ENCODE measurements at regions not wholly inside any gene's neighbourhood (a gene's known extent, or its start where the extent isn't known, plus 50 kb on each side); places are given as distances from the start of the nearest gene placed in this dataset.

DNA sequence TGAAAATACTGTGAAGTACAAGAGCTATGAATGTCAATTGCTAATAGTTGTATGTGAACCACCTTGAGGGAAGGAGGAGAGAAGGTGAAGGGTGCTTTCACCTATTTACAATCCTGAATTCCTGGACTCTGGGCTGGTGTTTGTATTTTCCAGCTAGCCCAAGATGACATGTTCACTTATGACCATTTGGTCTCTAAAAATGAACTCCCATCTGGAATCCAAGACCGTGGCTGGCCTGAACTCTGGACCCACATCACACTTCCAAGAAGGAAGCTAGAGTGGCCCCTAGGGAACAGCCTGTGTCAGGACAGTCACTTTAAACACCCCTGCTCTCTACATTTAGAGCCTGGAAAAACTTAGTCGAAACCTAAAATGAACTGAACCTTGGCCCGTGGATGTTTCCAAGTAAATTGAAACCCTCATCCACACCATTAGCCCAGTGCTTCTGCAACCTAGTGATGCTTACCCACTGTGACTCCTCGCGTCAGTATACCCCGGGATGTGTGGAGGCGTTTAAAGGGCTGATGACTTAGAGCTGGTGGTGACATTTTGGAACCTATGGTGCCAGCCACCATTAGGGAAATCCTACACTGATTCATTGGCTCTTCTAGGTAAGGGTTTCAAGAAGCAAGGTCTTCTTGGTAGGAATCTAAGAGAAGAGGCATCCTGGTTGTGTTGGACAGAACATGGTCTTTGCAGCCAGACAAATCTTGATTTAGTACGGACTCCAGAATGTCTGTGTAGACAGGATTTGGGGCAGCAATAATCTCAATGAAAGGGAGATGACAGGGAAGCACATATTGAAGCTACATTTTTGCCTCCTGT lies 171.5 kb upstream of the IRF2BP2 start (continued):
- TF ChIP-seq, protein P1, sequence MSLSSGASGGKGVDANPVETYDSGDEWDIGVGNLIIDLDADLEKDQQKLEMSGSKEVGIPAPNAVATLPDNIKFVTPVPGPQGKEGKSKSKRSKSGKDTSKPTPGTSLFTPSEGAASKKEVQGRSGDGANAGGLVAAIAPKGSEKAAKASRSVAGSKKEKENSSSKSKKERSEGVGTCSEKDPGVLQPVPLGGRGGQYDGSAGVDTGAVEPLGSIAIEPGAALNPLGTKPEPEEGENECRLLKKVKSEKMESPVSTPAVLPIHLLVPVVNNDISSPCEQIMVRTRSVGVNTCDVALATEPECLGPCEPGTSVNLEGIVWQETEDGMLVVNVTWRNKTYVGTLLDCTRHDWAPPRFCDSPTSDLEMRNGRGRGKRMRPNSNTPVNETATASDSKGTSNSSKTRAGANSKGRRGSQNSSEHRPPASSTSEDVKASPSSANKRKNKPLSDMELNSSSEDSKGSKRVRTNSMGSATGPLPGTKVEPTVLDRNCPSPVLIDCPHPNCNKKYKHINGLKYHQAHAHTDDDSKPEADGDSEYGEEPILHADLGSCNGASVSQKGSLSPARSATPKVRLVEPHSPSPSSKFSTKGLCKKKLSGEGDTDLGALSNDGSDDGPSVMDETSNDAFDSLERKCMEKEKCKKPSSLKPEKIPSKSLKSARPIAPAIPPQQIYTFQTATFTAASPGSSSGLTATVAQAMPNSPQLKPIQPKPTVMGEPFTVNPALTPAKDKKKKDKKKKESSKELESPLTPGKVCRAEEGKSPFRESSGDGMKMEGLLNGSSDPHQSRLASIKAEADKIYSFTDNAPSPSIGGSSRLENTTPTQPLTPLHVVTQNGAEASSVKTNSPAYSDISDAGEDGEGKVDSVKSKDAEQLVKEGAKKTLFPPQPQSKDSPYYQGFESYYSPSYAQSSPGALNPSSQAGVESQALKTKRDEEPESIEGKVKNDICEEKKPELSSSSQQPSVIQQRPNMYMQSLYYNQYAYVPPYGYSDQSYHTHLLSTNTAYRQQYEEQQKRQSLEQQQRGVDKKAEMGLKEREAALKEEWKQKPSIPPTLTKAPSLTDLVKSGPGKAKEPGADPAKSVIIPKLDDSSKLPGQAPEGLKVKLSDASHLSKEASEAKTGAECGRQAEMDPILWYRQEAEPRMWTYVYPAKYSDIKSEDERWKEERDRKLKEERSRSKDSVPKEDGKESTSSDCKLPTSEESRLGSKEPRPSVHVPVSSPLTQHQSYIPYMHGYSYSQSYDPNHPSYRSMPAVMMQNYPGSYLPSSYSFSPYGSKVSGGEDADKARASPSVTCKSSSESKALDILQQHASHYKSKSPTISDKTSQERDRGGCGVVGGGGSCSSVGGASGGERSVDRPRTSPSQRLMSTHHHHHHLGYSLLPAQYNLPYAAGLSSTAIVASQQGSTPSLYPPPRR (CRISPR knock-in tag; IDR thresholded peaks at IDR 0.05; ENCODE audit: borderline replicate concordance): no peak; the same call in 1 of the 2 replicates
- TF ChIP-seq ZNF781 (CRISPR knock-in tag; IDR thresholded peaks at IDR 0.05; ENCODE audit: borderline replicate concordance, not compliant biosample characterization) (peak; percentile 47), ZNF670 (CRISPR knock-in tag; IDR thresholded peaks at IDR 0.05; ENCODE audit: borderline replicate concordance) (no peak), TBL1XR1 (IDR thresholded peaks at IDR 0.05; ENCODE audit: borderline replicate concordance, low read length, partially characterized antibody) (no peak), NR2C2 (CRISPR knock-in tag; IDR thresholded peaks at IDR 0.05; ENCODE audit: borderline replicate concordance) (no peak), MIER2 (CRISPR knock-in tag; IDR thresholded peaks at IDR 0.05) (0 out of 2 replicates have a peak, but pooled peaks have one; percentile 44), ZNF367 (CRISPR knock-in tag; IDR thresholded peaks at IDR 0.05; ENCODE audit: borderline replicate concordance) (no peak), ZNF3 (CRISPR knock-in tag; IDR thresholded peaks at IDR 0.05) (no peak), MBD4 (IDR thresholded peaks at IDR 0.05; ENCODE audit: borderline replicate concordance, low read length) (no peak), GATAD2A (CRISPR knock-in tag; IDR thresholded peaks at IDR 0.05) (peak; percentile 65), MZF1 (CRISPR knock-in tag; IDR thresholded peaks at IDR 0.05; ENCODE audit: borderline replicate concordance) (no peak), RORA (CRISPR knock-in tag; IDR thresholded peaks at IDR 0.05) (no peak), ASH2L (IDR thresholded peaks at IDR 0.05; ENCODE audit: insufficient read length, low read depth, low read length) (no peak), ZNF776 (CRISPR knock-in tag; IDR thresholded peaks at IDR 0.05) (no peak), RAD51 (IDR thresholded peaks at IDR 0.05; ENCODE audit: borderline replicate concordance) (no peak), ZNF850 (CRISPR knock-in tag; conservative IDR thresholded peaks at IDR 0.05) (no peak)
- TF ChIP-seq, protein P2, sequence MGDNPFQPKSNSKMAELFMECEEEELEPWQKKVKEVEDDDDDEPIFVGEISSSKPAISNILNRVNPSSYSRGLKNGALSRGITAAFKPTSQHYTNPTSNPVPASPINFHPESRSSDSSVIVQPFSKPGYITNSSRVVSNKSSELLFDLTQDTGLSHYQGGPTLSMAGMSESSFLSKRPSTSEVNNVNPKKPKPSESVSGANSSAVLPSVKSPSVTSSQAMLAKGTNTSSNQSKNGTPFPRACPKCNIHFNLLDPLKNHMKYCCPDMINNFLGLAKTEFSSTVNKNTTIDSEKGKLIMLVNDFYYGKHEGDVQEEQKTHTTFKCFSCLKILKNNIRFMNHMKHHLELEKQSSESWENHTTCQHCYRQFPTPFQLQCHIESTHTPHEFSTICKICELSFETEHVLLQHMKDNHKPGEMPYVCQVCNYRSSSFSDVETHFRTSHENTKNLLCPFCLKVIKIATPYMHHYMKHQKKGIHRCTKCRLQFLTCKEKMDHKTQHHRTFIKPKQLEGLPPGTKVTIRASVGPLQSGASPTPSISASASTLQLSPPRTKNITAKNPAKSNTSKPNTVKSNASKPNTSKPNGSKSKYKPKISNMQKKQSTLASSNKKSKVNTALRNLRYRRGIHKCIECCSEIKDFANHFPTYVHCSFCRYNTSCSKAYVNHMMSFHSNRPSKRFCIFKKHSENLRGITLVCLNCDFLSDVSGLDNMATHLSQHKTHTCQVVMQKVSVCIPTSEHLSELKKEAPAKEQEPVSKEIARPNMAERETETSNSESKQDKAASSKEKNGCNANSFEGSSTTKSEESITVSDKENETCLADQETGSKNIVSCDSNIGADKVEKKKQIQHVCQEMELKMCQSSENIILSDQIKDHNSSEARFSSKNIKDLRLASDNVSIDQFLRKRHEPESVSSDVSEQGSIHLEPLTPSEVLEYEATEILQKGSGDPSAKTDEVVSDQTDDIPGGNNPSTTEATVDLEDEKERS (CRISPR knock-in tag; IDR thresholded peaks at IDR 0.05): no peak
- TF ChIP-seq, protein P3, sequence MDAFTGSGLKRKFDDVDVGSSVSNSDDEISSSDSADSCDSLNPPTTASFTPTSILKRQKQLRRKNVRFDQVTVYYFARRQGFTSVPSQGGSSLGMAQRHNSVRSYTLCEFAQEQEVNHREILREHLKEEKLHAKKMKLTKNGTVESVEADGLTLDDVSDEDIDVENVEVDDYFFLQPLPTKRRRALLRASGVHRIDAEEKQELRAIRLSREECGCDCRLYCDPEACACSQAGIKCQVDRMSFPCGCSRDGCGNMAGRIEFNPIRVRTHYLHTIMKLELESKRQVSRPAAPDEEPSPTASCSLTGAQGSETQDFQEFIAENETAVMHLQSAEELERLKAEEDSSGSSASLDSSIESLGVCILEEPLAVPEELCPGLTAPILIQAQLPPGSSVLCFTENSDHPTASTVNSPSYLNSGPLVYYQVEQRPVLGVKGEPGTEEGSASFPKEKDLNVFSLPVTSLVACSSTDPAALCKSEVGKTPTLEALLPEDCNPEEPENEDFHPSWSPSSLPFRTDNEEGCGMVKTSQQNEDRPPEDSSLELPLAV (CRISPR knock-in tag; conservative IDR thresholded peaks at IDR 0.05; ENCODE audit: low read depth): no peak
- TF ChIP-seq, protein P4, sequence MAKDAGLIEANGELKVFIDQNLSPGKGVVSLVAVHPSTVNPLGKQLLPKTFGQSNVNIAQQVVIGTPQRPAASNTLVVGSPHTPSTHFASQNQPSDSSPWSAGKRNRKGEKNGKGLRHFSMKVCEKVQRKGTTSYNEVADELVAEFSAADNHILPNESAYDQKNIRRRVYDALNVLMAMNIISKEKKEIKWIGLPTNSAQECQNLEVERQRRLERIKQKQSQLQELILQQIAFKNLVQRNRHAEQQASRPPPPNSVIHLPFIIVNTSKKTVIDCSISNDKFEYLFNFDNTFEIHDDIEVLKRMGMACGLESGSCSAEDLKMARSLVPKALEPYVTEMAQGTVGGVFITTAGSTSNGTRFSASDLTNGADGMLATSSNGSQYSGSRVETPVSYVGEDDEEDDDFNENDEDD (CRISPR knock-in tag; IDR thresholded peaks at IDR 0.05; ENCODE audit: borderline replicate concordance): no peak
